ENCODE measurements at regions not wholly inside any gene's neighbourhood (a gene's known extent, or its start where the extent isn't known, plus 50 kb on each side); places are given as distances from the start of the nearest gene placed in this dataset.

GRCh38 chrX:8245411-8245810 is 74.3 kb upstream of the VCX2 start:
- TF ChIP-seq CTCF (IDR thresholded peaks at IDR 0.05) = no peak
- intact Hi-C loops (cut with DNase I) = no loop called here
- Histone ChIP-seq H3K4me1 (no peaks in the 10 kb centered on the region), H3K27ac (no peak overlapping the region), H3K9me3 (no peaks in the 10 kb centered on the region), H3K27me3 (no peaks in the 10 kb centered on the region), H3K36me3 (no peaks in the 10 kb centered on the region), H3K4me3 (no peak overlapping the region)
- DNase-seq (ENCODE audit: low spot score in 2 of 2) = no peak

DNA sequence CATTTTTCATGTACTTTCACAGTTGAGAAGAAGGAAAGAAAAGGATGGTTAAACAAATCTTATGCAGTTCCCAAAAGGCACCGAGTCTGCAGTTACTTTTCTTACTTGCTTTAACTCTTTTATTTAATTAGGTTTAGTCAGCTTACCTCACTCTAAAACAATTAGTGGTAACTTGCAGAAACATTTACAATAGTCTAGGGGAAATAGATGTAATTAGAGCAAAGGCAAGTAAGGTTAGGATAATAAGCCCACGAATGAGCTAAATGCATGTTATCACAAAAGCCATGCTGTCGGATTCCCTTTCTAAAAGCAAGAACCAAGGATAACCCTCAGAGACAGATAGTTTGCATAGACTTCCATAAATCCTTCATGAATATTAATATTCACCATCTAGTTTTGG is 82.0 kb upstream of the VCX2 start:
- Histone ChIP-seq H3K4me1 (no peaks in the 10 kb centered on the region), H3K27me3 (no peaks in the 10 kb centered on the region), H3K9me3 (no peaks in the 10 kb centered on the region), H3K4me3 (no peak overlapping the region), H3K27ac (no peak overlapping the region), H3K36me3 (no peaks in the 10 kb centered on the region)
- intact Hi-C loops (cut with DNase I) = no loop called here
- no peak for DNase-seq (ENCODE audit: low spot score in 2 of 2)
- TF ChIP-seq CTCF (IDR thresholded peaks at IDR 0.05) = no peak

GRCh38 chrX:8254401-8254800 is 83.3 kb upstream of the VCX2 start:
- Histone ChIP-seq H3K4me3 (no peak overlapping the region), H3K27ac (no peak overlapping the region), H3K36me3 (no peaks in the 10 kb centered on the region), H3K9me3 (no peaks in the 10 kb centered on the region), H3K27me3 (no peaks in the 10 kb centered on the region), H3K4me1 (no peaks in the 10 kb centered on the region)
- DNase-seq (ENCODE audit: low spot score in 2 of 2) = no peak
- intact Hi-C loops (cut with DNase I) = no loop called here
- no peak for TF ChIP-seq CTCF (IDR thresholded peaks at IDR 0.05)

GRCh38 chrX:8272821-8273220 is 101.8 kb upstream of the VCX2 start:
- Histone ChIP-seq H3K36me3 (no peaks in the 10 kb centered on the region), H3K4me3 (no peak overlapping the region), H3K27ac (no peak overlapping the region), H3K4me1 (no peaks in the 10 kb centered on the region), H3K9me3 (peaks cover 0 to 4% of the 10 kb centered on the region in 2 donors), H3K27me3 (no peaks in the 10 kb centered on the region)
- DNase-seq (ENCODE audit: low spot score in 2 of 2) = no peak
- intact Hi-C loops (cut with DNase I) = no loop called here
- TF ChIP-seq CTCF (IDR thresholded peaks at IDR 0.05) = no peak

DNA sequence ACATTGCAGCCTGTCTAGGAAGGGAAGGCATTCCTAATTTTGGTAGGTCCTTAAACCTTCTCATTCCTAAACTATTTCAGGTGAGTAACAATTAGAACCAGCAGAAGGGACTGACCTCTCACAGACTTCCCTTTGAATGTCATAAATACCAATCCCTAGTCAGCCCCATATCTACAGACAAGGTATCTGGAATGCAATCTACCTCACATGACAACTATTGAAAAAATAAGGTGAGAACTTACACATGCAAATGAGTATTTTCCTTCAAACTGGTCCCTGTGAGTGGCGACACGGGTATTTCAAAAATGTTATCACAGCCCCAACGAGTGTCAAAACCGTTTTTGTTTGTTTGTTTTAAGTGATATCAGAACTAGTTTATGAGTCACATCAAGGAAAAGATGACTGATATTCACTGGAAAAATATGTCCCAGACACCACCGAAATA is 102.4 kb upstream of the VCX2 start:
- H3K4me1 ChIP-seq = no peaks in the 10 kb centered on the region
- no peak overlapping the region for H3K27ac ChIP-seq
- H3K27me3 ChIP-seq = no peaks in the 10 kb centered on the region
- no peak for TF ChIP-seq CTCF (IDR thresholded peaks at IDR 0.05)
- no peak overlapping the region for H3K4me3 ChIP-seq
- H3K9me3 ChIP-seq = peaks cover 0 to 4% of the 10 kb centered on the region in 2 donors
- DNase-seq (ENCODE audit: low spot score in 2 of 2) = no peak
- intact Hi-C loops (cut with DNase I) = no loop called here
- H3K36me3 ChIP-seq = no peaks in the 10 kb centered on the region

GRCh38 chrX:8274170-8274569 is 103.1 kb upstream of the VCX2 start:
- no peak overlapping the region for H3K27ac ChIP-seq
- H3K9me3 ChIP-seq = peaks cover 0 to 4% of the 10 kb centered on the region in 2 donors
- no peaks in the 10 kb centered on the region for H3K36me3 ChIP-seq
- no peaks in the 10 kb centered on the region for H3K27me3 ChIP-seq
- no peak for TF ChIP-seq CTCF (IDR thresholded peaks at IDR 0.05)
- H3K4me1 ChIP-seq = no peaks in the 10 kb centered on the region
- DNase-seq (ENCODE audit: low spot score in 2 of 2) = no peak
- no peak overlapping the region for H3K4me3 ChIP-seq
- intact Hi-C loops (cut with DNase I) = no loop called here

Data from ascending aorta (tissue), 2 donors.